PFSK-1 (cell line): ENCODE measurements at regions not wholly inside any gene's neighbourhood (a gene's known extent, or its start where the extent isn't known, plus 50 kb on each side); places are given as distances from the start of the nearest gene placed in this dataset.

Source experiments
- FOXP2 ChIP-seq: optimal IDR thresholded peaks from 2 replicates; pipeline ENCODE3; 2011; ENCODE audit warnings: borderline replicate concordance, control low read depth, inconsistent platforms; ENCODE audit not compliant: insufficient read depth; ENCODE audit errors: extremely low read length, extremely low read depth
- POLR2AphosphoS5 ChIP-seq: IDR thresholded peaks from 2 replicates; pipeline ENCODE4 v1.6.1; 2012; ENCODE audit warnings: low read depth, mild to moderate bottlenecking, control low read depth, low read length, moderate library complexity
- REST ChIP-seq, 2 experiments: IDR thresholded peaks; 2 replicates each; pipeline versions ENCODE4 v1.6.1 to v1.8.0; 2011 to 2012; ENCODE audit warnings: low read depth in 2 of 2, low read length in 2 of 2, control low read depth in 1 of 2, inconsistent platforms in 1 of 2, mild to moderate bottlenecking in 1 of 2, moderate library complexity in 1 of 2; ENCODE audit not compliant: insufficient read depth in 1 of 2
- SIN3A ChIP-seq: IDR thresholded peaks from 2 replicates; pipeline ENCODE4 v1.6.1; 2012; ENCODE audit warnings: mild to moderate bottlenecking, low read length, moderate library complexity, borderline replicate concordance; ENCODE audit not compliant: insufficient read depth
- TAF1 ChIP-seq: IDR thresholded peaks from 2 replicates; pipeline ENCODE4 v1.6.1; 2012; ENCODE audit warnings: low read length, control low read depth, borderline replicate concordance; ENCODE audit not compliant: insufficient read depth

- TF ChIP-seq FOXP2: no peak
- TF ChIP-seq REST (IDR thresholded peaks at IDR 0.05; ENCODE audit: insufficient read depth in 1 of 2, low read depth in 2 of 2, low read length in 2 of 2): no peak
- no peak for TF ChIP-seq SIN3A
- TF ChIP-seq POLR2AphosphoS5: no peak
- no peak for TF ChIP-seq TAF1
These were observed 113.2 kb downstream of the SOX2 start for GRCh38 chr3:181824961-181825360.

GRCh38 chr3:181839039-181839915 lies 127.6 kb downstream of the SOX2 start:
- TF ChIP-seq REST (IDR thresholded peaks at IDR 0.05; ENCODE audit: insufficient read depth in 1 of 2, low read depth in 2 of 2, low read length in 2 of 2) (no peak), POLR2AphosphoS5 (no peak), TAF1 (no peak), SIN3A (no peak), FOXP2 (no peak)

GRCh38 chr3:181839916-181840297 lies 128.2 kb downstream of the SOX2 start:
- TF ChIP-seq SIN3A (no peak), REST (IDR thresholded peaks at IDR 0.05; ENCODE audit: insufficient read depth in 1 of 2, low read depth in 2 of 2, low read length in 2 of 2) (no peak), POLR2AphosphoS5 (no peak), FOXP2 (no peak), TAF1 (no peak)

- TF ChIP-seq FOXP2 (no peak), REST (IDR thresholded peaks at IDR 0.05; ENCODE audit: insufficient read depth in 1 of 2, low read depth in 2 of 2, low read length in 2 of 2) (no peak), POLR2AphosphoS5 (no peak), SIN3A (no peak), TAF1 (no peak)
These were observed 132.5 kb downstream of the SOX2 start for GRCh38 chr3:181844211-181844610.

GRCh38 chr3:181847276-181847675 lies 135.6 kb downstream of the SOX2 start:
- no peak for TF ChIP-seq FOXP2
- TF ChIP-seq TAF1: no peak
- TF ChIP-seq SIN3A: no peak
- TF ChIP-seq POLR2AphosphoS5: no peak
- TF ChIP-seq REST (IDR thresholded peaks at IDR 0.05; ENCODE audit: insufficient read depth in 1 of 2, low read depth in 2 of 2, low read length in 2 of 2): no peak
